Transverse colon (tissue), 3 donors: ENCODE measurements at regions not wholly inside any gene's neighbourhood (a gene's known extent, or its start where the extent isn't known, plus 50 kb on each side); places are given as distances from the start of the nearest gene placed in this dataset.

ENCODE experiments used
- EP300 ChIP-seq: sonication (generic); formaldehyde crosslinking; IDR thresholded peaks from one replicate; pipeline ENCODE4 v1.6.1; 2017; ENCODE audit warnings: antibody characterized with exemption, low read depth
- TF ChIP-seq, protein P1 (sequence below), 5 experiments: fragments of 200-600 bp in 3 of 5; fragments of 450-650 bp in 2 of 5; sonication (generic) in 3 of 5; IDR thresholded peaks; 1 replicate in 2 of 5; 2 replicates in 3 of 5; pipeline ENCODE4 v1.5.1; 2016 to 2017; ENCODE audit warnings: antibody characterized with exemption in 5 of 5, inconsistent platforms in 3 of 5, mild to moderate bottlenecking in 2 of 5, moderate library complexity in 1 of 5

- TF ChIP-seq, protein P1, sequence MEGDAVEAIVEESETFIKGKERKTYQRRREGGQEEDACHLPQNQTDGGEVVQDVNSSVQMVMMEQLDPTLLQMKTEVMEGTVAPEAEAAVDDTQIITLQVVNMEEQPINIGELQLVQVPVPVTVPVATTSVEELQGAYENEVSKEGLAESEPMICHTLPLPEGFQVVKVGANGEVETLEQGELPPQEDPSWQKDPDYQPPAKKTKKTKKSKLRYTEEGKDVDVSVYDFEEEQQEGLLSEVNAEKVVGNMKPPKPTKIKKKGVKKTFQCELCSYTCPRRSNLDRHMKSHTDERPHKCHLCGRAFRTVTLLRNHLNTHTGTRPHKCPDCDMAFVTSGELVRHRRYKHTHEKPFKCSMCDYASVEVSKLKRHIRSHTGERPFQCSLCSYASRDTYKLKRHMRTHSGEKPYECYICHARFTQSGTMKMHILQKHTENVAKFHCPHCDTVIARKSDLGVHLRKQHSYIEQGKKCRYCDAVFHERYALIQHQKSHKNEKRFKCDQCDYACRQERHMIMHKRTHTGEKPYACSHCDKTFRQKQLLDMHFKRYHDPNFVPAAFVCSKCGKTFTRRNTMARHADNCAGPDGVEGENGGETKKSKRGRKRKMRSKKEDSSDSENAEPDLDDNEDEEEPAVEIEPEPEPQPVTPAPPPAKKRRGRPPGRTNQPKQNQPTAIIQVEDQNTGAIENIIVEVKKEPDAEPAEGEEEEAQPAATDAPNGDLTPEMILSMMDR (IDR thresholded peaks at IDR 0.05): no peak
- no peak for TF ChIP-seq EP300
Observed at GRCh38 chr13:105643966-105644365, 891.5 kb downstream of the EFNB2 start.
